Endothelial cell of umbilical vein (primary cell): ENCODE measurements at regions not wholly inside any gene's neighbourhood (a gene's known extent, or its start where the extent isn't known, plus 50 kb on each side); places are given as distances from the start of the nearest gene placed in this dataset.

Experiments used
- BruUV-seq: library from RNA; stranded (reverse); fragments of 400-500 nt; replicated peaks from 2 replicates; lab custom pipeline; 2021; lab: Mats Ljungman, UMichigan
- CTCF ChIA-PET: fragments of 300-600, 350-600 bp; sonication (Branson Sonifier 250); formaldehyde crosslinking; loops from one replicate; lab custom pipeline; 2021; ENCODE audit warnings: antibody characterized with exemption, inconsistent platforms; lab: Charles Lee
- POLR2A ChIA-PET: fragments of 300-600, 350-600 bp; sonication (Branson Sonifier 250); formaldehyde crosslinking; loops from one replicate; lab custom pipeline; 2021; ENCODE audit warnings: antibody characterized with exemption, inconsistent platforms; lab: Charles Lee
- DNase-seq: peaks from one replicate; pipeline ENCODE4 v3.0.0-alpha.2; 2011; ENCODE audit warnings: low read depth, low spot score
- FAIRE-seq: peaks from 2 replicates; lab custom pipeline; 2011; peaks lifted over from hg19 to GRCh38; lab: Jason Lieb, UNC
- H2AFZ ChIP-seq: 2 replicates; pipeline ENCODE4 v1.6.0; 2012; ENCODE audit warnings: low read depth, low read length, control low read depth, inconsistent platforms
- H3K27ac ChIP-seq: 2 replicates; pipeline ENCODE4 v1.5.1; 2011; ENCODE audit warnings: low read depth, mild to moderate bottlenecking, control low read depth, low read length, moderate library complexity; ENCODE audit not compliant: insufficient read depth
- H3K27me3 ChIP-seq, 2 experiments: 2 replicates each; pipeline versions ENCODE4 v1.6.0 to v1.6.1; 2011; ENCODE audit warnings: low read length in 2 of 2, mixed read lengths in 1 of 2; ENCODE audit not compliant: control insufficient read depth in 2 of 2, insufficient read depth in 2 of 2
- H3K36me3 ChIP-seq, 2 experiments: 2 replicates in 1 of 2; 3 replicates in 1 of 2; pipeline ENCODE4 v1.5.1; 2011; ENCODE audit warnings: low read length in 2 of 2, mild to moderate bottlenecking in 1 of 2, moderate library complexity in 1 of 2; ENCODE audit not compliant: control insufficient read depth in 2 of 2, insufficient read depth in 2 of 2; ENCODE audit errors: extremely low read depth in 1 of 2
- H3K4me1 ChIP-seq: 3 replicates; pipeline ENCODE4 v1.5.1; 2011; ENCODE audit warnings: mild to moderate bottlenecking, low read length; ENCODE audit not compliant: control insufficient read depth, insufficient read depth; ENCODE audit errors: extremely low read depth
- H3K4me2 ChIP-seq: 2 replicates; pipeline ENCODE4 v1.6.1; 2011; ENCODE audit warnings: low read length, control low read depth, mixed read lengths; ENCODE audit not compliant: insufficient read depth
- H3K4me3 ChIP-seq, 3 experiments: fragments of 200-600 bp in 1 of 3; sonication (generic), shearing (Covaris generic) in 1 of 3; replicated peaks in 1 of 3; 2 replicates each; pipeline ENCODE4 v1.5.1; 2011 to 2016; ENCODE audit warnings: control low read depth in 3 of 3, low read length in 3 of 3, mild to moderate bottlenecking in 2 of 3, inconsistent platforms in 1 of 3, low read depth in 1 of 3, moderate library complexity in 1 of 3; ENCODE audit not compliant: insufficient read depth in 1 of 3
- H3K79me2 ChIP-seq: 2 replicates; pipeline ENCODE4 v1.6.0; 2012; ENCODE audit warnings: low read length, inconsistent platforms; ENCODE audit not compliant: control insufficient read depth, insufficient read depth
- H3K9ac ChIP-seq: replicated peaks from 2 replicates; pipeline ENCODE3; 2011; ENCODE audit warnings: low read length, control low read depth; ENCODE audit not compliant: insufficient read depth; ENCODE audit errors: extremely low read depth
- H3K9me1 ChIP-seq: replicated peaks from 3 replicates; pipeline ENCODE4 v1.6.0; 2011; ENCODE audit warnings: mild to moderate bottlenecking, low read length; ENCODE audit not compliant: control insufficient read depth, insufficient read depth; ENCODE audit errors: extremely low read depth
- H3K9me3 ChIP-seq: replicated peaks from 2 replicates; pipeline ENCODE4 v1.5.1; 2012; ENCODE audit warnings: low read length, inconsistent platforms; ENCODE audit not compliant: control insufficient read depth, insufficient read depth
- H4K20me1 ChIP-seq: replicated peaks from 2 replicates; pipeline ENCODE3; 2011; ENCODE audit warnings: mild to moderate bottlenecking, low read length; ENCODE audit not compliant: control insufficient read depth, insufficient read depth; ENCODE audit errors: extremely low read depth
- CTCF ChIP-seq, 2 donors: IDR thresholded peaks; 1 replicate in 1 of 2; 2 replicates in 1 of 2; pipeline ENCODE4 v1.5.1; 2011; ENCODE audit warnings: low read length in 2 of 2, mild to moderate bottlenecking in 2 of 2, moderate library complexity in 2 of 2, control low read depth in 1 of 2, inconsistent platforms in 1 of 2, low read depth in 1 of 2; ENCODE audit not compliant: insufficient read depth in 1 of 2; ENCODE audit errors: extremely low read depth in 1 of 2
- EZH2 ChIP-seq: IDR thresholded peaks from 2 replicates; pipeline ENCODE4 v1.6.1; 2012; ENCODE audit warnings: borderline replicate concordance, low read depth, mild to moderate bottlenecking, moderate library complexity, low read length, inconsistent platforms; ENCODE audit not compliant: severe bottlenecking
- FOS ChIP-seq: IDR thresholded peaks from 2 replicates; pipeline ENCODE4 v1.6.1; 2011; ENCODE audit warnings: mild to moderate bottlenecking, low read length, moderate library complexity, borderline replicate concordance; ENCODE audit not compliant: insufficient read depth
- GATA2 ChIP-seq: IDR thresholded peaks from 2 replicates; pipeline ENCODE4 v1.7.0; 2011; ENCODE audit warnings: low read depth, mild to moderate bottlenecking, moderate library complexity, mixed read lengths, low read length; ENCODE audit not compliant: insufficient read length, insufficient read depth
- JUN ChIP-seq: IDR thresholded peaks from 2 replicates; pipeline ENCODE4 v1.6.1; 2011; ENCODE audit warnings: borderline replicate concordance, low read depth; ENCODE audit not compliant: insufficient read length, insufficient read depth
- MAX ChIP-seq: IDR thresholded peaks from 2 replicates; pipeline ENCODE4 v1.6.1; 2011; ENCODE audit not compliant: insufficient read depth, insufficient read length
- MYC ChIP-seq: IDR thresholded peaks from one replicate; pipeline ENCODE4 v1.6.1; 2011; ENCODE audit warnings: mild to moderate bottlenecking, low read depth, low read length
- POLR2A ChIP-seq: IDR thresholded peaks from 2 replicates; pipeline ENCODE4 v1.6.1; 2012; ENCODE audit warnings: low read depth, mild to moderate bottlenecking, control low read depth, low read length
- dilution Hi-C: fragments of 300-500 bp; cut with MboI; formaldehyde crosslinking; loops from one replicate; pipeline ENCODE4 v1.15.0; 2019; ENCODE audit warnings: low sequenced_read_pairs; ENCODE audit not compliant: extremely low pct_ligation_motif_present
- intact Hi-C: fragments of 100-400 bp; cut with micrococcal nuclease; formaldehyde crosslinking; loops from one replicate; pipeline ENCODE4 v1.10.0; 2022

GRCh38 chr20:6298049-6298448, 175.2 kb upstream of the FERMT1 start:
- H3K9me3 ChIP-seq = no peaks in the 10 kb centered on the region
- ChIA-PET CTCF (no interaction called here), POLR2A (no interaction called here)
- no peak overlapping the region for H3K9ac ChIP-seq
- H3K4me3 ChIP-seq = no peak overlapping the region
- H3K4me2 ChIP-seq = no peak overlapping the region
- H3K27me3 ChIP-seq = no peaks in the 10 kb centered on the region
- H2AFZ ChIP-seq = no peak overlapping the region
- H3K79me2 ChIP-seq = no peaks in the 10 kb centered on the region
- no peak for DNase-seq
- intact Hi-C loops = no loop called here
- no peaks in the 10 kb centered on the region for H3K4me1 ChIP-seq
- H3K9me1 ChIP-seq = no peaks in the 10 kb centered on the region
- TF ChIP-seq EZH2 (no peak), MAX (no peak), CTCF (IDR thresholded peaks at IDR 0.05; ENCODE audit: extremely low read depth in 1 of 2, insufficient read depth in 1 of 2, low read depth in 1 of 2, low read length in 2 of 2) (no peak), JUN (no peak), FOS (no peak), MYC (no peak), POLR2A (no peak), GATA2 (no peak)
- no peaks in the 10 kb centered on the region for H4K20me1 ChIP-seq
- dilution Hi-C loops = no loop called here
- no peak overlapping the region for H3K27ac ChIP-seq
- no peak for FAIRE-seq
- no peaks in the 10 kb centered on the region for H3K36me3 ChIP-seq
- BruUV-seq = no TSS peak
